Daoy (cell line): ENCODE measurements at regions not wholly inside any gene's neighbourhood (a gene's known extent, or its start where the extent isn't known, plus 50 kb on each side); places are given as distances from the start of the nearest gene placed in this dataset.
"Not testable (repeated sequence)": the region's sequence is repeated elsewhere in the genome, so short reads cannot be mapped to it uniquely, and the experiment has no call there.

Experiments used
- DNase-seq: peaks from one replicate; pipeline ENCODE4 v3.0.0-alpha.2; 2015; ENCODE audit warnings: low read depth

DNA sequence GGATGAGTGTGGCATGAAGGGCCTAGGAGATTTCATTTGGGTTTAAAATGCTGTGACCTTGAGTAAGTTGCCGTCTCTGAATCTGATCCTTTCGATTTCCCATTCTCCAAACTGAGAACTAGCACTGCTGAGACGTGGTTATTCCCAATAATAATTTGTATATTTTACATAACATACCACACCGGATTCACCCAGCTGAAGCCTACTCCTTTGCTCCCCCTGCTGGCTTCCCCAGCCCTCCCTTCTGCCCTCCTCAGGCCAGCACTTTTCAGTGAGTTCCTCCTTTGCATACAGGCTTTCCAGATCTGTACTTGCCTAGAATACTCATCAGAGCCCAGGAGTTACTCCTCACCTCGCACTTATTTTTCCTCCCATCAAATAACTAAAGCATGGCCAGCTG, 255.1 kb downstream of the OR4F29 start:
- not testable (repeated sequence) for DNase-seq

DNA sequence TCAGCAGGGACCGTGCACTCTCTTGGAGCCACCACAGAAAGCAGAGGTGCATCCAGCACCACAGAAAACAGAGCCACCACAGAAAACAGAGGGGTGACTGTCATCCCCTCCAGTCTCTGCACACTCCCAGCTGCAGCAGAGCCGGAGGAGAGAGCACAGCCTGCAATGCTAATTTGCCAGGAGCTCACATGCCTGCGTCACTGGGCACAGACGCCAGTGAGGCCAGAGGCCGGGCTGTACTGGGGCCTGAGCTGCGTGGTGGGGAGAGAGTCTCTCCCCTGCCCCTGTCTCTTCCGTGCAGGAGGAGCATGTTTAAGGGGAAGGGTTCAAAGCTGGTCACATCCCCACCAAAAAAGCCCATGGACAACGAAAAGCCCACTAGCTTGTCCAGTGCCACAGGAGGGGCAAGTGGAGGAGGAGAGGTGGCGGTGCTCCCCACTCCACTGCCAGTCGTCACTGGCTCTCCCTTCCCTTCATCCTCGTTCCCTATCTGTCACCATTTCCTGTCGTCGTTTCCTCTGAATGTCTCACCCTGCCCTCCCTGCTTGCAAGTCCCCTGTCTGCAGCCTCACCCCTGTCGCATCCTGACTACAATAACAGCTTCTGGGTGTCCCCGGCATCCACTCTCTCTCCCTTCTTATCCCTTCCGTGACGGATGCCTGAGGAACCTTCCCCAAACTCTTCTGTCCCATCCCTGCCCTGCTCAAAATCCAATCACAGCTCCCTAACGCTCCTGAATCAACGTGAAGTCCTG, 260.0 kb downstream of the OR4F29 start:
- not testable (repeated sequence) for DNase-seq

DNA sequence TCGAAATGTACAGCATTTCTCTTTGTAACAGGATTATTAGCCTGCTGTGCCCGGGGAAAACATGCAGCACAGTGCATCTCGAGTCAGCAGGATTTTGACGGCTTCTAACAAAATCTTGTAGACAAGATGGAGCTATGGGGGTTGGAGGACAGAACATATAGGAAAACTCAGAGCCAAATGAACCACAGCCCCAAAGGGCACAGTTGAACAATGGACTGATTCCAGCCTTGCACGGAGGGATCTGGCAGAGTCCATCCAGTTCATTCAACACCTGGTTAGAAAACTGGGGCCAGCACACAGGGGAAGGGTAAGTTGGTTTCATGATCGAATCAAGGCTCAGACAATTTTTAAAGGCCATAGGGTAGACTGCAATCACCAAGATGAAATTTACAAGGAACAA, 260.8 kb downstream of the OR4F29 start:
- not testable (repeated sequence) for DNase-seq

DNA sequence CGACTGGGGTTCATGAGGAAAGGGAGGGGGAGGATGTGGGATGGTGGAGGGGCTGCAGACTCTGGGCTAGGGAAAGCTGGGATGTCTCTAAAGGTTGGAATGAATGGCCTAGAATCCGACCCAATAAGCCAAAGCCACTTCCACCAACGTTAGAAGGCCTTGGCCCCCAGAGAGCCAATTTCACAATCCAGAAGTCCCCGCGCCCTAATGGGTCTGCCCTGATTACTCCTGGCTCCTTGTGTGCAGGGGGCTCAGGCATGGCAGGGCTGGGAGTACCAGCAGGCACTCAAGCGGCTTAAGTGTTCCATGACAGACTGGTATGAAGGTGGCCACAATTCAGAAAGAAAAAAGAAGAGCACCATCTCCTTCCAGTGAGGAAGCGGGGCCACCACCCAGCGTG, 261.6 kb downstream of the OR4F29 start:
- DNase-seq, result not testable (repeated sequence)

DNA sequence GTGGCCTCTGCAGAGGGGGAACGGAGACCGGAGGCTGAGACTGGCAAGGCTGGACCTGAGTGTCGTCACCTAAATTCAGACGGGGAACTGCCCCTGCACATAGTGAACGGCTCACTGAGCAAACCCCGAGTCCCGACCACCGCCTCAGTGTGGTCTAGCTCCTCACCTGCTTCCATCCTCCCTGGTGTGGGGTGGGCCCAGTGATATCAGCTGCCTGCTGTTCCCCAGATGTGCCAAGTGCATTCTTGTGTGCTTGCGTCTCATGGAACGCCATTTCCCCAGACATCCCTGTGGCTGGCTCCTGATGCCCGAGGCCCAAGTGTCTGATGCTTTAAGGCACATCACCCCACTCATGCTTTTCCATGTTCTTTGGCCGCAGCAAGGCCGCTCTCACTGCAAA, 262.2 kb downstream of the OR4F29 start:
- DNase-seq, result not testable (repeated sequence)

DNA sequence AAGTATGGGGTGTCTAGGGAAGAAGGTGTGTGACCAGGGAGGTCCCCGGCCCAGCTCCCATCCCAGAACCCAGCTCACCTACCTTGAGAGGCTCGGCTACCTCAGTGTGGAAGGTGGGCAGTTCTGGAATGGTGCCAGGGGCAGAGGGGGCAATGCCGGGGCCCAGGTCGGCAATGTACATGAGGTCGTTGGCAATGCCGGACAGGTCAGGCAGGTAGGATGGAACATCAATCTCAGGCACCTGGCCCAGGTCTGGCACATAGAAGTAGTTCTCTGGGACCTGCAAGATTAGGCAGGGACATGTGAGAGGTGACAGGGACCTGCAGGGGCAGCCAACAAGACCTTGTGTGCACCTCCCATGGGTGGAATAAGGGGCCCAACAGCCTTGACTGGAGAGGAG, 264.2 kb downstream of the OR4F29 start:
- DNase-seq, result not testable (repeated sequence)

DNA sequence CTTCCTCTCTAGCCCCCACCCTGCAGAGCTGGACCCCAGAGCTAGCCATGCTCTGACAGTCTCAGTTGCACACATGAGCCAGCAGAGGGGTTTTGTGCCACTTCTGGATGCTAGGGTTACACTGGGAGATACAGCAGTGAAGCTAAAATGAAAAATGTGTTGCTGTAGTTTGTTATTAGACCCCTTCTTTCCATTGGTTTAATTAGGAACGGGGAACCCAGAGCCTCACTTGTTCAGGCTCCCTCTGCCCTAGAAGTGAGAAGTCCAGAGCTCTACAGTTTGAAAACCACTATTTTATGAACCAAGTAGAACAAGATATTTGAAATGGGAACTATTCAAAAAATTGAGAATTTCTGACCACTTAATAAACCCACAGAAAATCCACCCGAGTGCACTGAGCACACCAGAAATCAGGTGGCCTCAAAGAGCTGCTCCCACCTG, 264.8 kb downstream of the OR4F29 start:
- DNase-seq, result not testable (repeated sequence)

DNA sequence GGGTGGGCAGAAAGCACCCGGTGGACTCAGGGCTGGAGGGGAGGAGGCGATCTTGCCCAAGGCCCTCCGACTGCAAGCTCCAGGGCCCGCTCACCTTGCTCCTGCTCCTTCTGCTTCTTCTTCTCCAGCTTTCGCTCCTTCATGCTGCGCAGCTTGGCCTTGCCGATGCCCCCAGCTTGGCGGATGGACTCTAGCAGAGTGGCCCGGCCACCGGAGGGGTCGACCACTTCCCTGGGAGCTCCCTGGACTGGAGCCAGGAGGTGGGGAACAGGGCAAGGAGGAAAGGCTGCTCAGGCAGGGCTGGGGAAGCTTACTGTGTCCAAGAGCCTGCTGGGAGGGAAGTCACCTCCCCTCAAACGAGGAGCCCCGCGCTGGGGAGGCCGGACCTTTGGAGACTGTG, 265.3 kb downstream of the OR4F29 start:
- not testable (repeated sequence) for DNase-seq

DNA sequence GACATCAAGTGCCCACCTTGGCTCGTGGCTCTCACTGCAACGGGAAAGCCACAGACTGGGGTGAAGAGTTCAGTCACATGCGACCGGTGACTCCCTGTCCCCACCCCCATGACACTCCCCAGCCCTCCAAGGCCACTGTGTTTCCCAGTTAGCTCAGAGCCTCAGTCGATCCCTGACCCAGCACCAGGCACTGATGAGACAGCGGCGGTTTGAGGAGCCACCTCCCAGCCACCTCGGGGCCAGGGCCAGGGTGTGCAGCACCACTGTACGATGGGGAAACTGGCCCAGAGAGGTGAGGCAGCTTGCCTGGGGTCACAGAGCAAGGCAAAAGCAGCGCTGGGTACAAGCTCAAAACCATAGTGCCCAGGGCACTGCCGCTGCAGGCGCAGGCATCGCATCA, 266.0 kb downstream of the OR4F29 start:
- not testable (repeated sequence) for DNase-seq

DNA sequence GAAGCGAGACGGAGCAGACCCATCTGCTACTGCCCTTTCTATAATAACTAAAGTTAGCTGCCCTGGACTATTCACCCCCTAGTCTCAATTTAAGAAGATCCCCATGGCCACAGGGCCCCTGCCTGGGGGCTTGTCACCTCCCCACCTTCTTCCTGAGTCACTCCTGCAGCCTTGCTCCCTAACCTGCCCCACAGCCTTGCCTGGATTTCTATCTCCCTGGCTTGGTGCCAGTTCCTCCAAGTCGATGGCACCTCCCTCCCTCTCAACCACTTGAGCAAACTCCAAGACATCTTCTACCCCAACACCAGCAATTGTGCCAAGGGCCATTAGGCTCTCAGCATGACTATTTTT, 267.2 kb downstream of the OR4F29 start:
- not testable (repeated sequence) for DNase-seq

DNA sequence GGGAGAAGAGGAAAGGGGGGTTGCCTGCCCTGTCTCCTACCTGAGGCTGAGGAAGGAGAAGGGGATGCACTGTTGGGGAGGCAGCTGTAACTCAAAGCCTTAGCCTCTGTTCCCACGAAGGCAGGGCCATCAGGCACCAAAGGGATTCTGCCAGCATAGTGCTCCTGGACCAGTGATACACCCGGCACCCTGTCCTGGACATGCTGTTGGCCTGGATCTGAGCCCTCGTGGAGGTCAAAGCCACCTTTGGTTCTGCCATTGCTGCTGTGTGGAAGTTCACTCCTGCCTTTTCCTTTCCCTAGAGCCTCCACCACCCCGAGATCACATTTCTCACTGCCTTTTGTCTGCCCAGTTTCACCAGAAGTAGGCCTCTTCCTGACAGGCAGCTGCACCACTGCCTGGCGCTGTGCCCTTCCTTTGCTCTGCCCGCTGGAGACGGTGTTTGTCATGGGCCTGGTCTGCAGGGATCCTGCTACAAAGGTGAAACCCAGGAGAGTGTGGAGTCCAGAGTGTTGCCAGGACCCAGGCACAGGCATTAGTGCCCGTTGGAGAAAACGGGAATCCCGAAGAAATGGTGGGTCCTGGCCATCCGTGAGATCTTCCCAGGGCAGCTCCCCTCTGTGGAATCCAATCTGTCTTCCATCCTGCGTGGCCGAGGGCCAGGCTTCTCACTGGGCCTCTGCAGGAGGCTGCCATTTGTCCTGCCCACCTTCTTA, 267.7 kb downstream of the OR4F29 start:
- not testable (repeated sequence) for DNase-seq

DNA sequence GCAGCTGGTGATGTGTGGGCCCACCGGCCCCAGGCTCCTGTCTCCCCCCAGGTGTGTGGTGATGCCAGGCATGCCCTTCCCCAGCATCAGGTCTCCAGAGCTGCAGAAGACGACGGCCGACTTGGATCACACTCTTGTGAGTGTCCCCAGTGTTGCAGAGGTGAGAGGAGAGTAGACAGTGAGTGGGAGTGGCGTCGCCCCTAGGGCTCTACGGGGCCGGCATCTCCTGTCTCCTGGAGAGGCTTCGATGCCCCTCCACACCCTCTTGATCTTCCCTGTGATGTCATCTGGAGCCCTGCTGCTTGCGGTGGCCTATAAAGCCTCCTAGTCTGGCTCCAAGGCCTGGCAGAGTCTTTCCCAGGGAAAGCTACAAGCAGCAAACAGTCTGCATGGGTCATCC, 268.4 kb downstream of the OR4F29 start:
- not testable (repeated sequence) for DNase-seq

DNA sequence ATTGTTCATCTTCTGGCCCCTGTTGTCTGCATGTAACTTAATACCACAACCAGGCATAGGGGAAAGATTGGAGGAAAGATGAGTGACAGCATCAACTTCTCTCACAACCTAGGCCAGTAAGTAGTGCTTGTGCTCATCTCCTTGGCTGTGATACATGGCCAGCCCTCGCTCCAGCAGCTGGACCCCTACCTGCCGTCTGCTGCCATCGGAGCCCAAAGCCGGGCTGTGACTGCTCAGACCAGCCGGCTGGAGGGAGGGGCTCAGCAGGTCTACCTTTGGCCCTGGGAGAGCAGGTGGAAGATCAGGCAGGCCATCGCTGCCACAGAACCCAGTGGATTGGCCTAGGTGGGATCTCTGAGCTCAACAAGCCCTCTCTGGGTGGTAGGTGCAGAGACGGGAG, 268.8 kb downstream of the OR4F29 start:
- DNase-seq, result not testable (repeated sequence)

DNA sequence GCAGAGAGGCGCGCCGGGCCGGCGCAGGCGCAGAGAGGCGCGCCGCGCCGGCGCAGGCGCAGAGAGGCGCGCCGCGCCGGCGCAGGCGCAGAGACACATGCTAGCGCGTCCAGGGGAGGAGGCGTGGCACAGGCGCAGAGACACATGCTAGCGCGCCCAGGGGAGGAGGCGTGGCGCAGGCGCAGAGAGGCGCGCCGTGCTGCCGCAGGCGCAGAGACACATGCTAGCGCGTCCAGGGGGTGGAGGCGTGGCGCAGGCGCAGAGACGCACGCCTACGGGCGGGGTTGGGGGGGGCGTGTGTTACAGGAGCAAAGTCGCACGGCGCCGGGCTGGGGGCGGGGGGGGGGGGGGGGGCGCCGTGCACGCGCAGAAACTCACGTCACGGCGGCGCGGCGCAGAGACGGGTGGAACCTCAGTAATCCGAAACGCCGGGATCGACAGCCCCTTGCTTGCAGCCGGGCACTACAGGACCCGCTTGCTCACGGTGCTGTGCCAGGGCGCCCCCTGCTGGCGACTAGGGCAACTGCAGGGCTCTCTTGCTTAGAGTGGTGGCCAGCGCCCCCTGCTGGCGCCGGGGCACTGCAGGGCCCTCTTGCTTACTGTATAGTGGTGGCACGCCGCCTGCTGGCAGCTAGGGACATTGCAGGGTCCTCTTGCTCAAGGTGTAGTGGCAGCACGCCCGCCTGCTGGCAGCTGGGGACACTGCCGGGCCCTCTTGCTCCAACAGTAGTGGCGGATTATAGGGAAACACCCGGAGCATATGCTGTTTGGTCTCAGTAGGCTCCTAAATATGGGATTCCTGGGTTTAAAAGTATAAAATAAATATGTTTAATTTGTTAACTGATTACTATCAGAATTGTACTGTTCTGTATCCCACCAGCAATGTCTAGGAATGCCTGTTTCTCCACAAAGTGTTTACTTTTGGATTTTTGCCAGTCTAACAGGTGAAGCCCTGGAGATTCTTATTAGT, 269.9 kb downstream of the OR4F29 start:
- peak; percentile 81 for DNase-seq

DNA sequence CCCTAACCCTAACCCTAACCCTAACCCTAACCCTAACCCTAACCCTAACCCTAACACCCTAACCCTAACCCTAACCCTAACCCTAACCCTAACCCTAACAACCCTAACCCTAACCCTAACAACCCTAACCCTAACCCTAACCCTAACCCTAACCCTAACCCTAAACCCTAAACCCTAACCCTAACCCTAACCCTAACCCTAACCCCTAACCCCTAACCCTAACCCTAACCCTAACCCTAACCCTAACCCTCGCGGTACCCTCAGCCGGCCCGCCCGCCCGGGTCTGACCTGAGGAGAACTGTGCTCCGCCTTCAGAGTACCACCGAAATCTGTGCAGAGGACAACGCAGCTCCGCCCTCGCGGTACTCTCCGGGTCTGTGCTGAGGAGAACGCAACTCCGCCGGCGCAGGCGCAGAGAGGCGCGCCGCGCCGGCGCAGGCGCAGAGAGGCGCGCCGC, 270.7 kb downstream of the OR4F29 start:
- DNase-seq, result peak; percentile 3

DNA sequence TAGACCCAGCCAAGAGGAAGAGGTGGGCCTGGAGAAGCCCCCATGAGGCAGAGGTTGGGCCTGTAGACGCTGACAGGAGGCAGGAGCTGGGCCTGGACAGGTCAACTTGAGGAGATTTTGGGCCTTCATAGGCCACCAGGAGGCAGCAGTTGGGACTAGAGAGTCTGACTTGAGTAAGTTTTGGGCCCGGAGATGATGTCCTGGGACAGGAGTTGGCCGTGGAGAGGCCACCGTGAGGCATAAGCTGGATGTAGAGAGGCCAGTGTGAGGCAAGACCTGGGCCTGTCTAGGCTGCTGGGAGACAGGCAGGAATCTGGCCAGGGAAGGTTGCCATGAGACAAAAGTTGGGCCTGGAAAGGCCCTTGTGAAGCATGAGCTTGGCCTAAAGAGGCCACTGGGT, 312.6 kb downstream of the OR4F29 start:
- not testable (repeated sequence) for DNase-seq

DNA sequence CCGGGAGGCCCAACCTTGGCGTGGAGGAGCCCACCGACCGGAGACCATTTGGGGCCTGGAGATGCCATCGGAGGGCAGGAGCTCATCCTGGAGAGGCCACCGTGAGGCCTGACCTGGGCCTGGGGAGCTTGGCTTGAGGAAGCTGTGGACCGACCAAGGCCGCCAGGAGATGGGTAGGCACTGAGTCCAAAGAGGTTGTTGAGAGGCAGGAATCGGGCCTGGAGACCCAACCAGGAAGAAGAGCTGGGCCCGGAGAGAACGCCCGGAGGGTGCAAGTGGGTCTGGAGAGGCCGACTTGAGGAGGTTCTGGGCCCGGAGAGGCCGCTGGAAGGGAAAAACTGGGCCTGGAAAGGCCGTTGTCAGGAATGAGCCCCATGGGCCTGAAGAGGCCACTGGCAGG, 313.8 kb downstream of the OR4F29 start:
- not testable (repeated sequence) for DNase-seq

DNA sequence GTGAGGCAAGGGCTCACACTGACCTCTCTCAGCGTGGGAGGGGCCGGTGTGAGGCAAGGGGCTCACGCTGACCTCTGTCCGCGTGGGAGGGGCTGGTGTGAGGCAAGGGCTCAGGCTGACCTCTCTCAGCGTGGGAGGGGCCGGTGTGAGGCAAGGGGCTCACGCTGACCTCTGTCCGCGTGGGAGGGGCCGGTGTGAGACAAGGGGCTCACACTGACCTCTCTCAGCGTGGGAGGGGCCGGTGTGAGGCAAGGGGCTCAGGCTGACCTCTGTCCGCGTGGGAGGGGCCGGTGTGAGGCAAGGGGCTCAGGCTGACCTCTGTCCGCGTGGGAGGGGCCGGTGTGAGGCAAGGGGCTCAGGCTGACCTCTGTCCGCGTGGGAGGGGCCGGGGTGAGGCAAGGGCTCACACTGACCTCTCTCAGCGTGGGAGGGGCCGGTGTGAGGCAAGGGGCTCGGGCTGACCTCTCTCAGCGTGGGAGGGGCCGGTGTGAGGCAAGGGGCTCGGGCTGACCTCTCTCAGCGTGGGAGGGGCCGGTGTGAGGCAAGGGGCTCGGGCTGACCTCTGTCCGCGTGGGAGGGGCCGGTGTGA, 315.0 kb downstream of the OR4F29 start:
- not testable (repeated sequence) for DNase-seq

DNA sequence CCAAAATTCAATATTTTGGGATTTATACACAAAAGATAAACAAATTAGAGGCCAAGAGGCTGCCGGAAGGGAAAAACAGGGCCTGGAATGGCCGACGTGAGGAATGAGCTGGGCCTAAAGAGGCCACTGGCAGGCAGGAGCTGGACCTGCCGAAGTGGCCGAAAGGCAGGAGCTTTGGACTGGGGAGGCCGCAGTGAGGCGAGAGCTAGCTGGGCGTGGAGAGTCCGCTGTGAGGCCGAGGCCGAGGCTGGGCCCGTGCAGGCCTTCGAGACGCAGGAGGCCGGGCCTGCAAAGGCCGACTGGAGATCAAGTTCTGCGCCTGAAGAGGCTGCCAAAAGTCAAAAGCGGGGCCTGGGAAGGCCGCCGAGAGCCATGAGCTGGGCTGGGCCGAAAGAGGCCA, 316.5 kb downstream of the OR4F29 start:
- DNase-seq, result not testable (repeated sequence)

DNA sequence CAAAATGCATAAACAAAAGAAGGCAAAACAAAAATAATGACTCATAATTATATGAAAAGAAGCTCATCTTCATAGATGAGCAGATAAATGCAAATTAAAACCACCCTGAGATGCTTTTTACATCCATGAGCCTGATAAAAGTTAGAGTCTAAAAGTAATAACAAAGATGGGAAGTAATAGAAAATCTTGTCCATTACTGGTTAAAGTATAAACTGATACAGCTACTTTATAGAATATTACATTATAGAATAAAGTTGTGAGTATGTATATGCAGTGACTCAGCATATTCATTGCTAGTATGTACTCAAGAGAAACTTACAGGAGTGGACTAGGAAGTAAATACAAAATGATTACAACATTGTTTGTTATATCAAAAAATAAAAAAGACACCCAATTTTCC, 333.0 kb downstream of the OR4F29 start:
- DNase-seq, result not testable (repeated sequence)

DNA sequence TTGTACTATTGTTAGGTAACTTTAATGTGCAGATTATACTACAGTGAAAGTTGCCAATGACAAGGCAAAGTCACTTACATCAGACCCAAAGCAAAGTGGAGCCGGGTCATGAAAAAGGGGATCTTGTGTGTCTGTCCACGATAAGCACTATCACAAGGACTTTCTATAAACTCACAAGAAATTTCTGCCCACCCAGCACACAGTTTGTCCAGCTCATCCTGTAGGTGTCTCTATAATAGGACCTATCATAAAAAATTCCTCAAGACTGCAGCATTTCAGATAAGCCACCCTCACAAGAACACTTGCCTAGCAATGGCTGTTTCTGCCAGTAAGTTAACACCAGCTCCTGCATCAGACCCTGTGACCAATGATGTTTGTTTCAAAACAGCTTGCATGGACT, 335.9 kb downstream of the OR4F29 start:
- not testable (repeated sequence) for DNase-seq
